ENCODE measurements at regions not wholly inside any gene's neighbourhood (a gene's known extent, or its start where the extent isn't known, plus 50 kb on each side); places are given as distances from the start of the nearest gene placed in this dataset.

GRCh38 chr1:70659891-70660290 lies 248.8 kb downstream of the CTH start:
- Histone ChIP-seq H3K4ac (ENCODE audit: low read depth, low read length) (no peak overlapping the region), H3K27me3 (ENCODE audit: insufficient read depth, low read length) (no peaks in the 10 kb centered on the region), H3K27ac (ENCODE audit: insufficient read length, low read depth, low read length) (no peak overlapping the region), H3K23ac (ENCODE audit: insufficient read length, low read depth, low read length) (no peak overlapping the region), H2BK20ac (ENCODE audit: low read depth, low read length, poor library complexity, severe bottlenecking) (no peak overlapping the region), H3K4me1 (ENCODE audit: insufficient read depth, low read length) (no peaks in the 10 kb centered on the region), H2BK120ac (ENCODE audit: low read depth, low read length, poor library complexity, severe bottlenecking) (no peak overlapping the region), H2AK5ac (ENCODE audit: insufficient read length, low read length) (no peak overlapping the region), H2BK5ac (ENCODE audit: insufficient read length, low read length) (no peak overlapping the region), H3K14ac (ENCODE audit: insufficient read depth, low read length) (no peak overlapping the region), H3K56ac (ENCODE audit: insufficient read length, low read depth, low read length) (no peak overlapping the region), H3K79me1 (ENCODE audit: insufficient read depth, low read depth, low read length, poor library complexity, severe bottlenecking) (no peaks in the 10 kb centered on the region), H4K8ac (replicated peaks; ENCODE audit: insufficient read length, low read depth, low read length) (no peak overlapping the region), H2BK12ac (ENCODE audit: insufficient read length, low read depth, low read length) (no peak overlapping the region), H3K9ac (ENCODE audit: extremely low read depth, insufficient read length, low read length) (no peak overlapping the region), H3K79me2 (ENCODE audit: insufficient read depth, low read length) (no peaks in the 10 kb centered on the region), H4K91ac (ENCODE audit: insufficient read length, low read depth, low read length) (no peak overlapping the region), H4K20me1 (ENCODE audit: control insufficient read depth, insufficient read depth, insufficient read length) (no peaks in the 10 kb centered on the region), H2AFZ (ENCODE audit: low read length) (no peak overlapping the region), H4K5ac (ENCODE audit: insufficient read length, low read depth, low read length) (no peak overlapping the region), H3K18ac (ENCODE audit: insufficient read length, low read depth, low read length) (no peak overlapping the region), H3K4me2 (ENCODE audit: insufficient read depth, insufficient read length, low read length) (no peak overlapping the region), H3K23me2 (ENCODE audit: insufficient read length, low read depth, low read length, poor library complexity, severe bottlenecking) (no peaks in the 10 kb centered on the region), H3K9me3 (ENCODE audit: control insufficient read depth, low read depth, low read length) (no peaks in the 10 kb centered on the region), H3T11ph (ENCODE audit: low read length) (no peak overlapping the region), H2BK15ac (ENCODE audit: low read depth, low read length) (no peak overlapping the region)
- Mint-ChIP-seq H3K27me3 (ENCODE audit: low read depth) (no peaks in the 10 kb centered on the region), H3K27ac (no peak overlapping the region), H3K36me3 (ENCODE audit: insufficient read depth in 1 of 3, low read depth in 3 of 3) (no peaks in the 10 kb centered on the region), H3K4me3 (no peak overlapping the region), H3K4me1 (no peaks in the 10 kb centered on the region), H3K9me3 (no peaks in the 10 kb centered on the region)
- no CpG with 5 or more reads among the region's 2 CpGs for WGBS (ENCODE audit: extremely low coverage, insufficient read length, low lambda C conversion rate)
- no peak for TF ChIP-seq CTCF (conservative IDR thresholded peaks at IDR 0.05)
- no peak for DNase-seq

Data from H9 (cell line).